ENCODE measurements at regions not wholly inside any gene's neighbourhood (a gene's known extent, or its start where the extent isn't known, plus 50 kb on each side); places are given as distances from the start of the nearest gene placed in this dataset.

DNA sequence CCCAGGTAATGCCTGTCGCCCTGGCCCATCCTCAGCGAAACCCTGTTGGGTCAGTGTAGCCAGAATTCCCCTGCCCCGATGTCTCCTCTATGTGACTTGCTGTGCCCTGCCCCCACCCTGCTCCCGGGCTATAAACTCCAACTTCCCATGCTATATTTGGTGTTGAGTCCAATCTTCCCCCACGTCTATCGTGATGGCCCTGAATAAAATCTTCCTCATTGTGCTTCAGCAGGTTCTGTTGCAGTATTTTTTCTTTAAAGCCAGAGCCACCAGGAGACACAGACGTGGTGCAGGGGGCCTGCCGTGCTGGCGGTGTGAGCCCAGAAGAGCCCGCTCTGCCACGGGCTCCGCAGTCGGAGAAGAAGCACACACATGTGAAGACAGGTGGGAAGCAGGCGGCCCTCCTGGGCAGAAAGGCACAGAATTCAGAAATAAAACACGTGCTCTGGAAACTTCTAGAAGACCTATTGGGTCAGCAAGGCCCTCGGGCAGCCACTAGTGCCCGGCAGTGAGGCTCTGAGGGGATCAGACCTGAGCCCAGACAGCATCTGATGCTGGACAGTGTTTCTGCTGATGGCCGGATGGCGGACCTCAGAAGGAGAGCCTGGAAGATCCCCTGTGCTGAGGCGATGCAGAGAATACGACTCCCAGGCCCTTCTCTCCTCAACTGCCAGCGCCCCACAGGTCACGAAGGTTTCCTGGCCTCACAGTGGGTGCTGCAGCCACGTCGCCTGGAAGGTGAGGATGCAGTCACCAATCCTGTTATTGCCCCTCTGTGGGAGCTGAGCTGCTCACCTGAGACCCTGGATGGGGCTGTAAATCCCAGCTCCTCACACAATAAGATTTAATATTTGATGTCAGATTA lies 501.9 kb downstream of the BRD1 start:
- ChIA-PET CTCF (ENCODE audit: low intra/inter-chr PET ratio, low total read pairs) (no interaction called here), POLR2A (no interaction called here)
- Histone ChIP-seq H4K20me1 (ENCODE audit: insufficient read depth, low read length) (no peaks in the 10 kb centered on the region), H3K27me3 (ENCODE audit: control insufficient read depth in 1 of 2, insufficient read depth in 2 of 2, low read length in 2 of 2) (peaks cover 7 to 43% of the 10 kb centered on the region in 2 experiments; a peak in 4 of 5 replicates), H2AFZ (ENCODE audit: low read length) (no peak overlapping the region), H3K4me2 (ENCODE audit: low read depth, low read length) (no peak overlapping the region), H3K4me1 (ENCODE audit: insufficient read depth, low read length) (no peaks in the 10 kb centered on the region), H3K27ac (ENCODE audit: extremely low read length, insufficient read depth, low read length) (no peak overlapping the region), H3K36me3 (replicated peaks in 1 of 2; ENCODE audit: control insufficient read depth in 1 of 2, insufficient read depth in 2 of 2, low read length in 2 of 2) (no peaks in the 10 kb centered on the region), H3K9ac (ENCODE audit: insufficient read depth, low read depth, low read length) (no peak overlapping the region), H3K79me2 (ENCODE audit: insufficient read depth, low read length) (no peaks in the 10 kb centered on the region), H3K4me3 (replicated peaks in 1 of 3; ENCODE audit: insufficient read depth in 1 of 3, low read depth in 2 of 3, low read length in 3 of 3) (no peak overlapping the region), H3K9me3 (ENCODE audit: low read length) (peaks cover 10% of the 10 kb centered on the region; the same call in 1 of the 2 replicates)
- FAIRE-seq (no peak), ATAC-seq (no peak), DNase-seq (ENCODE audit: low spot score) (no peak)
- WGBS (ENCODE audit: low lambda C conversion rate) = 12% methylated on average over 14 of the region's 25 CpGs
- TF ChIP-seq ZNF451 (CRISPR knock-in tag; IDR thresholded peaks at IDR 0.05) (no peak), ZBTB7B (CRISPR knock-in tag; IDR thresholded peaks at IDR 0.05) (no peak), ZNF556 (CRISPR knock-in tag; IDR thresholded peaks at IDR 0.05; ENCODE audit: borderline replicate concordance) (no peak), NBN (conservative IDR thresholded peaks at IDR 0.05) (no peak), ZNF749 (CRISPR knock-in tag; IDR thresholded peaks at IDR 0.05; ENCODE audit: borderline replicate concordance) (no peak), ATF1 (CRISPR knock-in tag; IDR thresholded peaks at IDR 0.05) (no peak), ZFP1 (CRISPR knock-in tag; IDR thresholded peaks at IDR 0.05) (no peak), KLF16 (CRISPR knock-in tag; IDR thresholded peaks at IDR 0.05) (no peak), HOXA5 (CRISPR knock-in tag; IDR thresholded peaks at IDR 0.05) (no peak), ZNF7 (CRISPR knock-in tag; IDR thresholded peaks at IDR 0.05) (no peak)
- TF ChIP-seq, protein P1, sequence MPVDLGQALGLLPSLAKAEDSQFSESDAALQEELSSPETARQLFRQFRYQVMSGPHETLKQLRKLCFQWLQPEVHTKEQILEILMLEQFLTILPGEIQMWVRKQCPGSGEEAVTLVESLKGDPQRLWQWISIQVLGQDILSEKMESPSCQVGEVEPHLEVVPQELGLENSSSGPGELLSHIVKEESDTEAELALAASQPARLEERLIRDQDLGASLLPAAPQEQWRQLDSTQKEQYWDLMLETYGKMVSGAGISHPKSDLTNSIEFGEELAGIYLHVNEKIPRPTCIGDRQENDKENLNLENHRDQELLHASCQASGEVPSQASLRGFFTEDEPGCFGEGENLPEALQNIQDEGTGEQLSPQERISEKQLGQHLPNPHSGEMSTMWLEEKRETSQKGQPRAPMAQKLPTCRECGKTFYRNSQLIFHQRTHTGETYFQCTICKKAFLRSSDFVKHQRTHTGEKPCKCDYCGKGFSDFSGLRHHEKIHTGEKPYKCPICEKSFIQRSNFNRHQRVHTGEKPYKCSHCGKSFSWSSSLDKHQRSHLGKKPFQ (CRISPR knock-in tag; IDR thresholded peaks at IDR 0.05; ENCODE audit: insufficient replicate concordance) = no peak
- intact Hi-C loops (cut with micrococcal nuclease; ENCODE audit: unreplicated experiment) = no loop called here
- in situ Hi-C loops (cut with HindIII; ENCODE audit: extremely low pct_ligation_motif_present, low pct_unique_long_range_greater_than_20kb) = no loop called here
- BruUV-seq (replicated peaks) = no TSS peak

All from HepG2 (cell line).